GM23248 (cell line): ENCODE measurements at regions not wholly inside any gene's neighbourhood (a gene's known extent, or its start where the extent isn't known, plus 50 kb on each side); places are given as distances from the start of the nearest gene placed in this dataset.
A peak's percentile ranks its signal among the peaks of the same experiment; 100 is the strongest.

Source experiments
- DNase-seq: peaks from one replicate; pipeline ENCODE4 v3.0.0-alpha.2; 2015
- H2AFZ ChIP-seq: fragments of 200-600 bp; sonication (generic); 2 replicates; pipeline ENCODE4 v1.6.1; 2016; ENCODE audit warnings: antibody characterized with exemption
- H3F3A ChIP-seq: fragments of 200-600 bp; sonication (generic); 2 replicates; pipeline ENCODE4 v1.6.1; 2016; ENCODE audit warnings: mild to moderate bottlenecking, antibody characterized with exemption, mixed run types; ENCODE audit not compliant: insufficient read depth
- H3K27ac ChIP-seq: fragments of 200-600 bp; sonication (generic); 2 replicates; pipeline ENCODE4 v1.5.1; 2016; ENCODE audit warnings: mild to moderate bottlenecking
- H3K27me3 ChIP-seq: fragments of 200-600 bp; sonication (generic); replicated peaks from 2 replicates; pipeline ENCODE4 v1.6.1; 2016; ENCODE audit warnings: mild to moderate bottlenecking; ENCODE audit not compliant: insufficient read depth
- H3K36me3 ChIP-seq: fragments of 200-600 bp; sonication (generic); 2 replicates; pipeline ENCODE4 v1.6.1; 2016; ENCODE audit warnings: low read depth, mild to moderate bottlenecking
- H3K4me1 ChIP-seq: fragments of 200-600 bp; sonication (generic); 2 replicates; pipeline ENCODE4 v1.6.1; 2016; ENCODE audit warnings: mild to moderate bottlenecking; ENCODE audit not compliant: insufficient read depth
- H3K4me2 ChIP-seq: fragments of 200-600 bp; sonication (generic); one replicate; pipeline ENCODE4 v1.6.1; 2016; ENCODE audit warnings: mild to moderate bottlenecking; ENCODE audit not compliant: unreplicated experiment
- H3K4me3 ChIP-seq: fragments of 200-600 bp; sonication (generic); 2 replicates; pipeline ENCODE4 v1.5.1; 2016; ENCODE audit warnings: mild to moderate bottlenecking
- H3K79me2 ChIP-seq: fragments of 200-600 bp; sonication (generic); 2 replicates; pipeline ENCODE4 v1.6.1; 2016; ENCODE audit warnings: mild to moderate bottlenecking; ENCODE audit not compliant: insufficient read depth
- H3K9ac ChIP-seq: fragments of 200-600 bp; sonication (generic); 2 replicates; pipeline ENCODE4 v1.6.1; 2016; ENCODE audit warnings: mild to moderate bottlenecking
- H3K9me2 ChIP-seq: fragments of 200-600 bp; sonication (generic); 2 replicates; pipeline ENCODE4 v1.6.1; 2016; ENCODE audit warnings: mixed run types, mild to moderate bottlenecking, moderate library complexity; ENCODE audit not compliant: insufficient read depth
- H3K9me3 ChIP-seq: fragments of 200-600 bp; sonication (generic); one replicate; pipeline ENCODE4 v1.6.1; 2017; ENCODE audit warnings: low read depth
- H4K20me1 ChIP-seq: fragments of 200-600 bp; sonication (generic); 2 replicates; pipeline ENCODE4 v1.6.0; 2016; ENCODE audit not compliant: insufficient read depth
- EZH2 ChIP-seq: fragments of 200-600 bp; sonication (generic); IDR thresholded peaks from 2 replicates; pipeline ENCODE4 v1.6.1; 2018; ENCODE audit warnings: antibody characterized with exemption, mild to moderate bottlenecking; ENCODE audit not compliant: insufficient read depth, poor library complexity, severe bottlenecking
- EZH2phosphoT487 ChIP-seq: fragments of 200-600 bp; sonication (generic); IDR thresholded peaks from 2 replicates; pipeline ENCODE4 v1.6.1; 2018; ENCODE audit warnings: antibody characterized with exemption, moderate library complexity, mild to moderate bottlenecking, low read depth; ENCODE audit not compliant: insufficient read depth
- WGBS, 2 experiments: methylation state at CpG; one replicate each; pipeline ENCODE4 v1.1.6; 2015 to 2017; ENCODE audit warnings: low lambda C conversion rate in 2 of 2, low coverage in 1 of 2; ENCODE audit errors: missing lambda C conversion rate in 2 of 2; 5-methylcytosine and 5-hydroxymethylcytosine counted together
- in situ Hi-C: fragments of 300-500 bp; cut with MboI; formaldehyde crosslinking; loops from 2 replicates; pipeline ENCODE4 v1.15.0; 2020

DNA sequence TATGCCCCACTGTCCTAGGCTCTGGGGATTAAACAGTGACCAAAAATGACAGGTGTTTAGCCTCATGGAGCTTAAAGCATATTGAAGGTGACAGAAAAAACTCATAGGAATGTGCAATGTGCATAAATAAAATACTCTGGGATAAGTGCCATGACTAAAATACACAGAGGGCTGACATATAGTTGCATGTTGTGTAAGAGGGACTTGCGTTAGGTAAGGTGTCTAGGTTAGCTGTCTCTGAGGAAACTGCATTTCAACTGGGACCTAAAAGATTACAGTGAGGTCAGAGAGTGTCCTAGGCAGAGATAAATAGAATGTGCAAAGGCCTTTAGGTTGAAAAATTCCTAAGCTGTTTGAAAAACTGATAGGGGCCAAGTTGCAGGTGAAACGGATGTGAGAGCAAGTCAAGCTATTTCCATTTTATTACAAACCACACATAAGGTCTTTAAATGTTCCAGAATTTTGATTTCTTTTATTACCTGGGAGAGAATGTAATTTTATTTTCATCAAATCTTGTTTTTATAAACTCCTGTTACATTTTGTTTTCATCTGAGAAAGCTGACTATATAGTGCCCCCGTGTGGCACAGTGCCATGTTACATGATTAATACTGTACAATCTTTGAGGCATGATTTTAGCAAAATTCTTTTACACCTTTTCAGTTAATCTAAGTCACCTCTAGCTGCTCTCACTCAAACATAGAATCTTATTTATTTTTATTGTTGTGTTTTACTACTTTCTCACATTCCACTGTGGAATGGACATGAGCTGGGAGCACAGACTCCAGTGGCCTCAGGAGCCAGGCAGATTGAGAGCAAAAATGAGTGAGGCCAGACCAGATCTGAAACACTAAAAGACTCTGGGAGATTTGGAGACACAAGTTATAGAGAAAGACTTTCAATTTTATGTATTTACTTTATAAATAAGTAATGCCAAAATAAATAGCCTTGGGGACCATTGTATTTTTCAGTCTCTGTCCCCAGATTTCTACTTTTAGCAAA lies 259.6 kb upstream of the ZNF717 start:
- H3K27me3 ChIP-seq: no peaks in the 10 kb centered on the region
- H3K4me1 ChIP-seq: peaks cover 32% of the 10 kb centered on the region
- no peak overlapping the region for H3K9ac ChIP-seq
- no peak overlapping the region for H3K4me3 ChIP-seq
- peaks cover 15% of the 10 kb centered on the region for H3F3A ChIP-seq
- no peaks in the 10 kb centered on the region for H4K20me1 ChIP-seq
- no peak overlapping the region for H3K27ac ChIP-seq
- H3K9me2 ChIP-seq: no peaks in the 10 kb centered on the region
- no peaks in the 10 kb centered on the region for H3K36me3 ChIP-seq
- H2AFZ ChIP-seq: peak overlapping the region; percentile 63
- in situ Hi-C loops: no loop called here
- no peak overlapping the region for H3K4me2 ChIP-seq
- H3K9me3 ChIP-seq: no peaks in the 10 kb centered on the region
- 30 to 39% methylated on average over 3 of the region's 3 CpGs for WGBS, 2 experiments
- no peaks in the 10 kb centered on the region for H3K79me2 ChIP-seq
- TF ChIP-seq EZH2 (no peak), EZH2phosphoT487 (no peak)
- peak; percentile 80 for DNase-seq

- no peak overlapping the region for H2AFZ ChIP-seq
- in situ Hi-C loops: no loop called here
- H4K20me1 ChIP-seq: no peaks in the 10 kb centered on the region
- TF ChIP-seq EZH2phosphoT487 (no peak), EZH2 (no peak)
- peaks cover 28% of the 10 kb centered on the region for H3K4me1 ChIP-seq
- DNase-seq: no peak
- H3K27me3 ChIP-seq: no peaks in the 10 kb centered on the region
- no peaks in the 10 kb centered on the region for H3K79me2 ChIP-seq
- H3K9ac ChIP-seq: no peak overlapping the region
- H3K4me3 ChIP-seq: no peak overlapping the region
- 85 to 88% methylated on average over 5 of the region's 5 CpGs for WGBS, 2 experiments
- H3K9me2 ChIP-seq: no peaks in the 10 kb centered on the region
- no peaks in the 10 kb centered on the region for H3K9me3 ChIP-seq
- no peaks in the 10 kb centered on the region for H3F3A ChIP-seq
- no peak overlapping the region for H3K27ac ChIP-seq
- no peaks in the 10 kb centered on the region for H3K36me3 ChIP-seq
- no peak overlapping the region for H3K4me2 ChIP-seq
These were observed 262.0 kb upstream of the ZNF717 start for GRCh38 chr3:76047368-76047767.

DNA sequence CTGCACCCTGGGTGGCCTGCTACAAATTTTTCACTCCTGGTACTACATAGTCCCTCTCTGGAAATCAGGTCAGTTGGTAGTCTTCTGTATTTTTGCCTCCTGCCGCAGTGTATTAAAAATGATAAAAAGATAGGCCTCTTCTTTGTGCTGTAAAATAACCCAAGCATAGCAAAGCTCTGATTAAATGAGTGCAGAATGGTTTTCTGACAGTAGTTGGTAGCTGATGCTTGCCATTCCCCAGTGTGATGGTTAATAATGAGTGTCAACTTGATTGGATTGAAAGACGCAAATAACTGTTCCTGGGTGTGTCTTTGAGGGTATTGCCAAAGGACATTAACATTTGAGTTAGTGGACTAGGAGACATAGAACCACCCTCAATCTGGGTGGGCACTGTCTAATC lies 264.4 kb upstream of the ZNF717 start:
- no peak overlapping the region for H3K4me2 ChIP-seq
- H4K20me1 ChIP-seq: no peaks in the 10 kb centered on the region
- TF ChIP-seq EZH2 (no peak), EZH2phosphoT487 (no peak)
- no peaks in the 10 kb centered on the region for H3K9me3 ChIP-seq
- no peak overlapping the region for H3K9ac ChIP-seq
- no peaks in the 10 kb centered on the region for H3K36me3 ChIP-seq
- no peaks in the 10 kb centered on the region for H3K79me2 ChIP-seq
- no peak overlapping the region for H3K27ac ChIP-seq
- no peaks in the 10 kb centered on the region for H3F3A ChIP-seq
- H3K4me1 ChIP-seq: peaks cover 26% of the 10 kb centered on the region
- no peaks in the 10 kb centered on the region for H3K9me2 ChIP-seq
- no peak overlapping the region for H2AFZ ChIP-seq
- WGBS, 2 experiments: 71 to 79% methylated on average over 2 of the region's 2 CpGs
- H3K4me3 ChIP-seq: no peak overlapping the region
- in situ Hi-C loops: no loop called here
- no peak for DNase-seq
- H3K27me3 ChIP-seq: no peaks in the 10 kb centered on the region

- WGBS, 2 experiments: 82 to 88% methylated on average over 3 of the region's 3 CpGs
- in situ Hi-C loops: no loop called here
- no peaks in the 10 kb centered on the region for H3K79me2 ChIP-seq
These were observed 265.8 kb upstream of the ZNF717 start for GRCh38 chr3:76051145-76051544.

More at GRCh38 chr3:76051145-76051544, 265.8 kb upstream of the ZNF717 start:
- no peak overlapping the region for H3K27ac ChIP-seq
- no peaks in the 10 kb centered on the region for H3F3A ChIP-seq
- H3K9me2 ChIP-seq: no peaks in the 10 kb centered on the region
- H3K27me3 ChIP-seq: no peaks in the 10 kb centered on the region
- H3K4me2 ChIP-seq: no peak overlapping the region
- no peaks in the 10 kb centered on the region for H3K9me3 ChIP-seq
- DNase-seq: peak; percentile 19
- no peaks in the 10 kb centered on the region for H3K36me3 ChIP-seq
- H2AFZ ChIP-seq: no peak overlapping the region
- no peak for TF ChIP-seq EZH2
- TF ChIP-seq EZH2phosphoT487: no peak
- H3K4me1 ChIP-seq: peaks cover 15% of the 10 kb centered on the region
- H4K20me1 ChIP-seq: no peaks in the 10 kb centered on the region
- no peak overlapping the region for H3K4me3 ChIP-seq
- H3K9ac ChIP-seq: no peak overlapping the region
